NCI-H2029 (cell line): ENCODE measurements at regions not wholly inside any gene's neighbourhood (a gene's known extent, or its start where the extent isn't known, plus 50 kb on each side); places are given as distances from the start of the nearest gene placed in this dataset.

Experiments used
- DNase-seq: peaks from one replicate; lab custom pipeline; 2025; lab: John Stamatoyannopoulos, UW

GRCh38 chr2:181242262-181242661, 214.9 kb upstream of the ITGA4 start:
- DNase-seq = no peak

GRCh38 chr2:181243319-181243718, 213.9 kb upstream of the ITGA4 start:
- DNase-seq = no peak

GRCh38 chr2:181250691-181251090, 206.5 kb upstream of the ITGA4 start:
- no peak for DNase-seq

- no peak for DNase-seq
Measured at GRCh38 chr2:181252262-181253148, 204.7 kb upstream of the ITGA4 start.

- no peak for DNase-seq
Measured at GRCh38 chr2:181253438-181253837, 203.7 kb upstream of the ITGA4 start.

GRCh38 chr2:181255651-181256050, 201.5 kb upstream of the ITGA4 start:
- DNase-seq = no peak

GRCh38 chr2:181258720-181259119, 198.5 kb upstream of the ITGA4 start:
- no peak for DNase-seq

GRCh38 chr2:181262782-181263181, 194.4 kb upstream of the ITGA4 start:
- DNase-seq = no peak

- DNase-seq = no peak
Measured at GRCh38 chr2:181264001-181264400, 193.2 kb upstream of the ITGA4 start.

- DNase-seq = no peak
Measured at GRCh38 chr2:181264441-181264840, 192.7 kb upstream of the ITGA4 start.

- no peak for DNase-seq
Measured at GRCh38 chr2:181266614-181267013, 190.6 kb upstream of the ITGA4 start.

- no peak for DNase-seq
Measured at GRCh38 chr2:181268174-181268867, 188.9 kb upstream of the ITGA4 start.

GRCh38 chr2:181273986-181274385, 183.2 kb upstream of the ITGA4 start:
- no peak for DNase-seq

- no peak for DNase-seq
Measured at GRCh38 chr2:181275643-181276070, 181.5 kb upstream of the ITGA4 start.

- peak; percentile 28 for DNase-seq
Measured at GRCh38 chr2:181281206-181281832, 175.9 kb upstream of the ITGA4 start.

GRCh38 chr2:181285116-181285515, 172.1 kb upstream of the ITGA4 start:
- no peak for DNase-seq

GRCh38 chr2:181289698-181290097, 167.5 kb upstream of the ITGA4 start:
- DNase-seq = no peak

GRCh38 chr2:181290182-181290581, 167.0 kb upstream of the ITGA4 start:
- no peak for DNase-seq

- DNase-seq = no peak
Measured at GRCh38 chr2:181294979-181295378, 162.2 kb upstream of the ITGA4 start.

- no peak for DNase-seq
Measured at GRCh38 chr2:181300600-181301291, 156.4 kb upstream of the ITGA4 start.

GRCh38 chr2:181304011-181304844, 153.0 kb upstream of the ITGA4 start:
- DNase-seq = no peak
